Body of pancreas (tissue), 4 donors: ENCODE measurements at regions not wholly inside any gene's neighbourhood (a gene's known extent, or its start where the extent isn't known, plus 50 kb on each side); places are given as distances from the start of the nearest gene placed in this dataset.

Source experiments
- ATAC-seq: fragments of 150-250 bp; one replicate; pipeline ENCODE4 v1.9.1; 2016
- DNase-seq, 4 donors: peaks; one replicate each; pipeline ENCODE4 v3.0.0-alpha.2; 2019
- H3K27ac ChIP-seq, 4 donors: fragments of 200-600 bp; sonication (generic); 1 replicate in 3 of 4; 2 replicates in 1 of 4; pipeline versions ENCODE4 v1.5.1 to v1.6.1; 2016 to 2019; ENCODE audit warnings: mild to moderate bottlenecking in 1 of 4, mixed read lengths in 1 of 4, moderate library complexity in 1 of 4
- H3K27me3 ChIP-seq, 2 donors: fragments of 200-600 bp; sonication (generic); one replicate each; pipeline ENCODE4 v1.6.0; 2016; ENCODE audit warnings: mild to moderate bottlenecking in 1 of 2
- H3K36me3 ChIP-seq, 2 donors: fragments of 200-600 bp; sonication (generic); replicated peaks in 1 of 2; 2 replicates each; pipeline ENCODE4 v1.5.1; 2016; ENCODE audit warnings: low read depth in 2 of 2; ENCODE audit not compliant: insufficient read depth in 1 of 2
- H3K4me1 ChIP-seq: fragments of 200-600 bp; sonication (generic); one replicate; pipeline ENCODE4 v1.6.0; 2016
- H3K4me3 ChIP-seq, 2 donors: fragments of 200-600 bp; sonication (generic); 1 replicate in 1 of 2; 2 replicates in 1 of 2; pipeline ENCODE4 v1.5.1; 2016 to 2019
- H3K9me3 ChIP-seq, 3 donors: fragments of 200-600 bp; sonication (generic); 1 replicate in 2 of 3; 2 replicates in 1 of 3; pipeline ENCODE4 v1.5.1; 2016
- CTCF ChIP-seq, 7 experiments: fragments of 450-650 bp in 4 of 7; fragments of 200-600 bp in 3 of 7; sonication (generic) in 3 of 7; IDR thresholded peaks; one replicate each; pipeline ENCODE4 v1.5.1; 2016 to 2019; ENCODE audit warnings: antibody characterized with exemption in 7 of 7
- POLR2A ChIP-seq, 3 donors: fragments of 450-650 bp; IDR thresholded peaks; one replicate each; pipeline ENCODE4 v1.6.1; 2016; ENCODE audit warnings: antibody characterized with exemption in 3 of 3, mild to moderate bottlenecking in 2 of 3
- WGBS, 2 donors: methylation state at CpG; one replicate each; pipeline ENCODE4 v1.1.5; 2017; 5-methylcytosine and 5-hydroxymethylcytosine counted together
- intact Hi-C: fragments of 100-400 bp; cut with DNase I; formaldehyde crosslinking; loops from one replicate; pipeline ENCODE4 v1.15.1; 2023

DNA sequence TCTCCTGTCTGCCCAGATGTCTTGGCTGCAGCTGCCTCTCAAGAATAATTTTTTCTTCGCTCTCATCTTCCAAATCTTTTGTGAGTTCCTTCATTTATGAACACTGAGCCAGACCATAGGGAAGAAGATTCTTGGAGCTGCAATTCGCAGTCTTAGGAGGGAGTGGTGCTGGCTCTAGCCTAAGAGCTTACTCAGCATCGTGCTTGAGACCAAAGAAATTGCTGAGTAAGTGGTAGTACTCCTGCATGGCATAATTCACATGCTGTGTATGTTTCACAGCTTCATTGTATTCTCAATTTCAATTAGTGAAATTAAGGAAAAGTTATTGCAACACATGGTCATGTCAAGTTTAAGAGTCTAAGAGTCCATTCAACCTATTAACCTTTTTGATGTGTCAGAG, 771.7 kb downstream of the ADCYAP1 start:
- Histone ChIP-seq H3K4me3 (no peak overlapping the region), H3K4me1 (no peaks in the 10 kb centered on the region), H3K36me3 (no peaks in the 10 kb centered on the region), H3K27me3 (no peaks in the 10 kb centered on the region), H3K27ac (no peak overlapping the region), H3K9me3 (no peaks in the 10 kb centered on the region)
- DNase-seq, result no peak
- WGBS, 2 donors, result 76 to 85% methylated on average over 3 of the region's 3 CpGs
- no peak for ATAC-seq
- intact Hi-C loops, result no loop called here
- TF ChIP-seq POLR2A (IDR thresholded peaks at IDR 0.05) (no peak), CTCF (IDR thresholded peaks at IDR 0.05) (no peak)

GRCh38 chr18:1680108-1680507, 775.4 kb downstream of the ADCYAP1 start:
- Histone ChIP-seq H3K4me1 (no peaks in the 10 kb centered on the region), H3K27me3 (no peaks in the 10 kb centered on the region), H3K36me3 (no peaks in the 10 kb centered on the region), H3K27ac (no peak overlapping the region), H3K4me3 (no peak overlapping the region), H3K9me3 (no peaks in the 10 kb centered on the region)
- 25 to 37% methylated on average over 1 of the region's 1 CpG for WGBS, 2 donors
- no peak for DNase-seq
- intact Hi-C loops, result no loop called here
- TF ChIP-seq CTCF (IDR thresholded peaks at IDR 0.05), result no peak
- no peak for TF ChIP-seq POLR2A (IDR thresholded peaks at IDR 0.05)
- no peak for ATAC-seq

DNA sequence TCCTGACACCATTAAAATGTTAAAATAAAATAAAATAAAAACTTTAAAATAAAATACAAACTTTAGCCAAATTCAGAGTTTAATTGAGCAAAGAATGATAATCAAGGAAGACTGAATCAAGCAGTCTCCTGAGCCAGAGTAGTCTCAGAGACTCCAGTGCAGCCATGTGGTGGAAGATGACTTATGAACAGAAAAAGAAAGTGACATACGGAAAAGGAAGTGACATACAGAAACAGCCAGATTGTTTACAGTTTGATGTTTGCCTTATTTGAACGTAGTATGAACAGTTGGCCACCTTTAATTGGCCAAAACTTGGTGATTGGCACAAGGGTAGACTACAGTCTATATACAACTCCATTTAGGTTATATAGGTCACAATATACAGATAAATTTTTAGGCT, 787.2 kb downstream of the ADCYAP1 start:
- TF ChIP-seq POLR2A (IDR thresholded peaks at IDR 0.05) (no peak), CTCF (IDR thresholded peaks at IDR 0.05) (no peak)
- no peaks in the 10 kb centered on the region for H3K36me3 ChIP-seq

DNA sequence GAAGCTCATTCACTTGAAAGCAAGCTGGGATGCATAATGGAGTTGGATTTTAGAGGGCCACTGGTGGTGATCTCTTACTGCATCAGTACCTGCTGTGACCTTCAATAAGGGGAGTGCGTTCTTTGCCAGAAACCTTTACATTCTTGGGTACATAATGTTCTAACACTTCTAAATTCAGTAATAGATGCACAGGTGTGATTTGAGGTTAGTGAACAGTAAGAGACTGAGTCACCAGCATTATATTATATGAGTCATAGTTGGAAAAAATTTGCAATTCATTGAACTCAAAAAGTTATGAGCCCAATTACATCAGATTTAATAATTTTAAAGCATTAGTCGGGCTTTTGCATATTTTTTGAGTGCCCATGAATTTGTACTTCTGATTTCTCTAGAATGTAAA, 803.3 kb downstream of the ADCYAP1 start:
- ATAC-seq, result no peak
- no peaks in the 10 kb centered on the region for H3K36me3 ChIP-seq
- no peak for TF ChIP-seq POLR2A (IDR thresholded peaks at IDR 0.05)
- TF ChIP-seq CTCF (IDR thresholded peaks at IDR 0.05), result no peak
- no peak overlapping the region for H3K4me3 ChIP-seq
- H3K27ac ChIP-seq, result no peak overlapping the region
- DNase-seq, result no peak
- no peaks in the 10 kb centered on the region for H3K27me3 ChIP-seq
- no peaks in the 10 kb centered on the region for H3K9me3 ChIP-seq
- intact Hi-C loops, result no loop called here
- WGBS, 2 donors, result 77 to 78% methylated on average over 2 of the region's 2 CpGs
- no peaks in the 10 kb centered on the region for H3K4me1 ChIP-seq

More for the DNA sequence above, 787.2 kb downstream of the ADCYAP1 start:
- no peaks in the 10 kb centered on the region for H3K9me3 ChIP-seq
- no peak overlapping the region for H3K27ac ChIP-seq
- H3K27me3 ChIP-seq, result no peaks in the 10 kb centered on the region
- no peak overlapping the region for H3K4me3 ChIP-seq
- DNase-seq (no peak), ATAC-seq (no peak)
- intact Hi-C loops, result no loop called here
- no peaks in the 10 kb centered on the region for H3K4me1 ChIP-seq
- 59 to 71% methylated on average over 2 of the region's 2 CpGs for WGBS, 2 donors

GRCh38 chr18:1710114-1710513, 805.4 kb downstream of the ADCYAP1 start:
- Histone ChIP-seq H3K36me3 (no peaks in the 10 kb centered on the region), H3K9me3 (no peaks in the 10 kb centered on the region), H3K4me1 (no peaks in the 10 kb centered on the region), H3K4me3 (no peak overlapping the region), H3K27ac (no peak overlapping the region), H3K27me3 (no peaks in the 10 kb centered on the region)
- intact Hi-C loops, result no loop called here
- no peak for ATAC-seq
- DNase-seq, result no peak
- WGBS, 2 donors, result 57 to 62% methylated on average over 3 of the region's 3 CpGs
- TF ChIP-seq POLR2A (IDR thresholded peaks at IDR 0.05) (no peak), CTCF (IDR thresholded peaks at IDR 0.05) (no peak)
